ENCODE measurements at regions not wholly inside any gene's neighbourhood (a gene's known extent, or its start where the extent isn't known, plus 50 kb on each side); places are given as distances from the start of the nearest gene placed in this dataset.
"Not testable (repeated sequence)": the region's sequence is repeated elsewhere in the genome, so short reads cannot be mapped to it uniquely, and the experiment has no call there.

- no peak for DNase-seq (ENCODE audit: low spot score)
These were observed 405.7 kb downstream of the ARL4A start for GRCh38 chr7:13093160-13093559.

- DNase-seq (ENCODE audit: low spot score): no peak
These were observed 410.1 kb downstream of the ARL4A start for GRCh38 chr7:13097499-13097898.

- no peak for DNase-seq (ENCODE audit: low spot score)
These were observed 410.7 kb downstream of the ARL4A start for GRCh38 chr7:13098161-13098560.

GRCh38 chr7:13099154-13099795 lies 411.8 kb downstream of the ARL4A start:
- no peak for DNase-seq (ENCODE audit: low spot score)

- no peak for DNase-seq (ENCODE audit: low spot score)
These were observed 416.7 kb downstream of the ARL4A start for GRCh38 chr7:13104128-13104527.

GRCh38 chr7:13105209-13105608 lies 417.8 kb downstream of the ARL4A start:
- no peak for DNase-seq (ENCODE audit: low spot score)

GRCh38 chr7:13106513-13106912 lies 419.1 kb downstream of the ARL4A start:
- no peak for DNase-seq (ENCODE audit: low spot score)

- no peak for DNase-seq (ENCODE audit: low spot score)
These were observed 419.9 kb downstream of the ARL4A start for GRCh38 chr7:13107291-13107690.

GRCh38 chr7:13108061-13108460 lies 420.6 kb downstream of the ARL4A start:
- no peak for DNase-seq (ENCODE audit: low spot score)

GRCh38 chr7:13109201-13109600 lies 421.8 kb downstream of the ARL4A start:
- no peak for DNase-seq (ENCODE audit: low spot score)

- no peak for DNase-seq (ENCODE audit: low spot score)
These were observed 422.7 kb downstream of the ARL4A start for GRCh38 chr7:13110107-13110506.

GRCh38 chr7:13111230-13111629 lies 423.8 kb downstream of the ARL4A start:
- DNase-seq (ENCODE audit: low spot score): no peak

GRCh38 chr7:13114240-13114639 lies 426.8 kb downstream of the ARL4A start:
- DNase-seq (ENCODE audit: low spot score): not testable (repeated sequence)

- no peak for DNase-seq (ENCODE audit: low spot score)
These were observed 427.8 kb downstream of the ARL4A start for GRCh38 chr7:13115157-13115772.

- no peak for DNase-seq (ENCODE audit: low spot score)
These were observed 428.4 kb downstream of the ARL4A start for GRCh38 chr7:13115855-13116254.

GRCh38 chr7:13117103-13117502 lies 429.7 kb downstream of the ARL4A start:
- no peak for DNase-seq (ENCODE audit: low spot score)

- no peak for DNase-seq (ENCODE audit: low spot score)
These were observed 430.2 kb downstream of the ARL4A start for GRCh38 chr7:13117592-13117991.

- not testable (repeated sequence) for DNase-seq (ENCODE audit: low spot score)
These were observed 437.2 kb downstream of the ARL4A start for GRCh38 chr7:13124629-13125028.

GRCh38 chr7:13126347-13126746 lies 438.9 kb downstream of the ARL4A start:
- no peak for DNase-seq (ENCODE audit: low spot score)

GRCh38 chr7:13130321-13130720 lies 442.9 kb downstream of the ARL4A start:
- no peak for DNase-seq (ENCODE audit: low spot score)

GRCh38 chr7:13130906-13131305 lies 443.5 kb downstream of the ARL4A start:
- DNase-seq (ENCODE audit: low spot score): not testable (repeated sequence)

- no peak for DNase-seq (ENCODE audit: low spot score)
These were observed 444.9 kb downstream of the ARL4A start for GRCh38 chr7:13132314-13132713.

GRCh38 chr7:13136345-13136744 lies 448.9 kb downstream of the ARL4A start:
- DNase-seq (ENCODE audit: low spot score): not testable (repeated sequence)

GRCh38 chr7:13139436-13139835 lies 452.0 kb downstream of the ARL4A start:
- DNase-seq (ENCODE audit: low spot score): no peak
